Esophagus muscularis mucosa (tissue), 4 donors: ENCODE measurements at regions not wholly inside any gene's neighbourhood (a gene's known extent, or its start where the extent isn't known, plus 50 kb on each side); places are given as distances from the start of the nearest gene placed in this dataset.

Experiments
- CTCF ChIP-seq, 3 experiments: fragments of 200-600 bp in 2 of 3; fragments of 450-650 bp in 1 of 3; sonication (generic) in 2 of 3; IDR thresholded peaks; one replicate each; pipeline ENCODE4 v1.5.1; 2017 to 2019; ENCODE audit warnings: antibody characterized with exemption in 3 of 3, mild to moderate bottlenecking in 2 of 3, moderate library complexity in 1 of 3
- EP300 ChIP-seq: sonication (generic); formaldehyde crosslinking; IDR thresholded peaks from one replicate; pipeline ENCODE4 v1.6.1; 2017; ENCODE audit warnings: antibody characterized with exemption
- POLR2A ChIP-seq: fragments of 450-650 bp; IDR thresholded peaks from one replicate; pipeline ENCODE4 v1.6.1; 2017; ENCODE audit warnings: antibody characterized with exemption, moderate library complexity, mild to moderate bottlenecking, low read depth
- POLR2AphosphoS5 ChIP-seq, 2 donors: sonication (generic); formaldehyde crosslinking; IDR thresholded peaks; one replicate each; pipeline ENCODE4 v1.6.1; 2017; ENCODE audit warnings: antibody characterized with exemption in 2 of 2

DNA sequence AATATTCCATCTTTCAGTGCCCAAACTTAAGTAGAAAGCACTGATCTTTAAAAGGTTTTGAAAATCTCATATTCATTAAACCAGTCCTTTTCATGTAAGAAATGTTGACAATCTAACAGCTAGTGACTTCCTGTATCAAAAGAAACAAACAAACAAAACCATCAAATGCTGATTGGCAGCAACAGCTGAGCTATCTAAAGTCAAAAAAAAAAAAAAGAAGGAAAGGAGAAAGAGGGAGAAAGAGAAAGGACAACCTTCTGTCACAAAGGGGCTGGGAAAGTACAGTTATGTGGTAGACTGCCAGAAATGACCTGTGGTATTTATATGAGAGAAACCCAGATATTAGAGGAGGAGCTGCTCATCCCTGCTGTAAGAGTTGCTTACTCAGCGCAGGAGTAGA lies 614.6 kb upstream of the SMIM31 start:
- TF ChIP-seq CTCF (IDR thresholded peaks at IDR 0.05): no peak
- no peak for TF ChIP-seq POLR2A
- no peak for TF ChIP-seq POLR2AphosphoS5 (IDR thresholded peaks at IDR 0.05)
- TF ChIP-seq EP300: no peak
